SK-N-SH (cell line): ENCODE measurements at regions not wholly inside any gene's neighbourhood (a gene's known extent, or its start where the extent isn't known, plus 50 kb on each side); places are given as distances from the start of the nearest gene placed in this dataset.

Source experiments
- CTCF ChIA-PET: fragments of 300-600, 350-600 bp; formaldehyde crosslinking; extraction: SDS; loops from one replicate; lab custom pipeline; 2021; lab: Yijun Ruan, JAX
- POLR2A ChIA-PET: fragments of 350-600 bp; sonication (Branson Sonifier 250); formaldehyde crosslinking; extraction: SDS; loops from one replicate; lab custom pipeline; 2020; ENCODE audit warnings: antibody characterized with exemption, inconsistent platforms; lab: Yijun Ruan, JAX
- DNase-seq: peaks from one replicate; pipeline ENCODE4 v3.0.0; 2012
- H2AFZ ChIP-seq: fragments of 200-600 bp; sonication (generic); 2 replicates; pipeline ENCODE4 v1.8.1; 2016; ENCODE audit warnings: antibody characterized with exemption, mild to moderate bottlenecking, low read depth
- H3F3A ChIP-seq: fragments of 200-600 bp; sonication (generic); replicated peaks from 2 replicates; pipeline ENCODE3; 2016; ENCODE audit warnings: antibody characterized with exemption, mild to moderate bottlenecking; ENCODE audit not compliant: insufficient read depth
- H3K27ac ChIP-seq, 2 experiments: fragments of 200-500 bp in 1 of 2; fragments of 200-600 bp in 1 of 2; sonication (Bioruptor generic) in 1 of 2; sonication (generic), shearing (Covaris generic) in 1 of 2; 2 replicates each; pipeline versions ENCODE4 v1.5.1 to v1.6.1; 2014 to 2016; ENCODE audit warnings: low read depth in 2 of 2, inconsistent platforms in 1 of 2, low read length in 1 of 2, mild to moderate bottlenecking in 1 of 2, mixed read lengths in 1 of 2
- H3K27me3 ChIP-seq: fragments of 200-600 bp; sonication (generic), shearing (Covaris generic); 2 replicates; pipeline ENCODE4 v1.6.1; 2016; ENCODE audit warnings: mixed run types; ENCODE audit not compliant: insufficient read depth
- H3K36me3 ChIP-seq, 2 experiments: fragments of 200-500 bp in 1 of 2; fragments of 200-600 bp in 1 of 2; sonication (Bioruptor generic) in 1 of 2; sonication (generic) in 1 of 2; replicated peaks in 1 of 2; 2 replicates each; pipeline versions ENCODE3 to v1.5.1; 2014 to 2016; ENCODE audit warnings: low read length in 1 of 2, mild to moderate bottlenecking in 1 of 2; ENCODE audit not compliant: insufficient read depth in 2 of 2, control insufficient read depth in 1 of 2
- H3K4me1 ChIP-seq, 2 experiments: fragments of 200-500 bp in 1 of 2; fragments of 200-600 bp in 1 of 2; sonication (Bioruptor generic) in 1 of 2; sonication (generic), shearing (Covaris generic) in 1 of 2; 2 replicates each; pipeline versions ENCODE4 v1.5.1 to v1.6.1; 2014 to 2016; ENCODE audit warnings: low read depth in 1 of 2, low read length in 1 of 2, mixed run types in 1 of 2; ENCODE audit not compliant: insufficient read depth in 2 of 2, control insufficient read depth in 1 of 2
- H3K4me2 ChIP-seq: fragments of 200-600 bp; sonication (generic), shearing (Covaris generic); 2 replicates; pipeline ENCODE4 v1.6.1; 2017; ENCODE audit warnings: mixed run types
- H3K4me3 ChIP-seq, 2 experiments: fragments of 200-500 bp in 1 of 2; fragments of 200-600 bp in 1 of 2; sonication (Bioruptor generic) in 1 of 2; sonication (generic), shearing (Covaris generic) in 1 of 2; 2 replicates each; pipeline versions ENCODE4 v1.5.1 to v1.8.1; 2014 to 2016; ENCODE audit warnings: low read depth in 2 of 2, inconsistent platforms in 1 of 2, low read length in 1 of 2, mild to moderate bottlenecking in 1 of 2, mixed read lengths in 1 of 2, moderate library complexity in 1 of 2
- H3K79me2 ChIP-seq: fragments of 200-600 bp; sonication (generic); 2 replicates; pipeline ENCODE4 v1.8.1; 2017; ENCODE audit warnings: mild to moderate bottlenecking; ENCODE audit not compliant: insufficient read depth
- H3K9ac ChIP-seq: fragments of 200-600 bp; sonication (generic); 2 replicates; pipeline ENCODE4 v1.6.1; 2017; ENCODE audit warnings: mixed run types
- H3K9me2 ChIP-seq: fragments of 200-600 bp; sonication (generic); 2 replicates; pipeline ENCODE4 v1.6.1; 2017; ENCODE audit warnings: mixed run types
- H3K9me3 ChIP-seq: fragments of 200-600 bp; sonication (generic); 2 replicates; pipeline ENCODE4 v1.6.1; 2017; ENCODE audit warnings: mixed run types, mild to moderate bottlenecking, moderate library complexity
- H4K20me1 ChIP-seq: fragments of 200-600 bp; sonication (generic); 2 replicates; pipeline ENCODE4 v1.6.1; 2017; ENCODE audit warnings: mild to moderate bottlenecking, mixed run types; ENCODE audit not compliant: insufficient read depth
- CHD2 ChIP-seq: fragments of 150-350 bp; IDR thresholded peaks from 2 replicates; pipeline ENCODE4 v1.6.1; 2018; ENCODE audit warnings: low read length; ENCODE audit not compliant: partially characterized antibody
- EP300 ChIP-seq, 2 experiments: IDR thresholded peaks; 2 replicates each; pipeline versions ENCODE4 v1.4.0 to v1.6.1; 2012; ENCODE audit warnings: borderline replicate concordance in 1 of 2, low read depth in 1 of 2, low read length in 1 of 2
- EZH2phosphoT487 ChIP-seq: fragments of 200-600 bp; sonication (generic); IDR thresholded peaks from 2 replicates; pipeline ENCODE4 v1.6.1; 2017; ENCODE audit warnings: low read depth, mixed run types, mild to moderate bottlenecking, antibody characterized with exemption, moderate library complexity, borderline replicate concordance
- FOXM1 ChIP-seq: IDR thresholded peaks from 2 replicates; pipeline ENCODE4 v1.4.0; 2012; ENCODE audit warnings: low read depth, mild to moderate bottlenecking
- GABPA ChIP-seq: IDR thresholded peaks from 2 replicates; pipeline ENCODE4 v1.4.0; 2012; ENCODE audit warnings: low read depth, mild to moderate bottlenecking
- GATA2 ChIP-seq: sonication (generic); formaldehyde crosslinking; IDR thresholded peaks from 2 replicates; pipeline ENCODE4 v1.5.0; 2020; ENCODE audit warnings: mild to moderate bottlenecking, missing genetic modification reagents
- JUND ChIP-seq: IDR thresholded peaks from 2 replicates; pipeline ENCODE4 v1.4.0; 2012
- NFIC ChIP-seq: IDR thresholded peaks from 2 replicates; pipeline ENCODE4 v1.4.0; 2012; ENCODE audit warnings: borderline replicate concordance
- NRF1 ChIP-seq: IDR thresholded peaks from 2 replicates; pipeline ENCODE4 v1.6.1; 2012; ENCODE audit warnings: low read depth, mild to moderate bottlenecking, low read length
- RAD21 ChIP-seq: IDR thresholded peaks from 2 replicates; pipeline ENCODE4 v1.6.1; 2012; ENCODE audit warnings: mild to moderate bottlenecking, low read length
- RCOR1 ChIP-seq: fragments of 150-350 bp; IDR thresholded peaks from 2 replicates; pipeline ENCODE4 v1.6.1; 2017; ENCODE audit warnings: antibody characterized with exemption, low read length
- RXRA ChIP-seq: IDR thresholded peaks from 2 replicates; pipeline ENCODE4 v1.4.0; 2012; ENCODE audit warnings: low read depth, mild to moderate bottlenecking, borderline replicate concordance
- TEAD4 ChIP-seq: IDR thresholded peaks from 2 replicates; pipeline ENCODE4 v1.4.0; 2012; ENCODE audit warnings: mild to moderate bottlenecking, borderline replicate concordance; ENCODE audit not compliant: insufficient read depth
- TF ChIP-seq, protein P1 (sequence below): fragments of 150-350 bp; IDR thresholded peaks from 2 replicates; pipeline ENCODE4 v1.6.1; 2016; ENCODE audit warnings: mild to moderate bottlenecking, low read depth, low read length
- TF ChIP-seq, protein P2 (sequence below): fragments of 150-350 bp; IDR thresholded peaks from 2 replicates; pipeline ENCODE4 v1.6.1; 2017; ENCODE audit warnings: antibody characterized with exemption, low read length, low read depth, borderline replicate concordance
- TF ChIP-seq, protein P3 (sequence below): IDR thresholded peaks from 2 replicates; pipeline ENCODE4 v1.6.1; 2012; ENCODE audit warnings: mild to moderate bottlenecking, low read depth, low read length, moderate library complexity
- TF ChIP-seq, protein P4 (sequence below): IDR thresholded peaks from 2 replicates; pipeline ENCODE4; 2012
- TF ChIP-seq, protein P5 (sequence below): IDR thresholded peaks from 2 replicates; pipeline ENCODE4 v1.4.0; 2012; ENCODE audit warnings: low read depth, borderline replicate concordance
- TF ChIP-seq, protein P6 (sequence below): IDR thresholded peaks from 2 replicates; pipeline ENCODE4 v1.4.0; 2012; ENCODE audit warnings: low read depth

DNA sequence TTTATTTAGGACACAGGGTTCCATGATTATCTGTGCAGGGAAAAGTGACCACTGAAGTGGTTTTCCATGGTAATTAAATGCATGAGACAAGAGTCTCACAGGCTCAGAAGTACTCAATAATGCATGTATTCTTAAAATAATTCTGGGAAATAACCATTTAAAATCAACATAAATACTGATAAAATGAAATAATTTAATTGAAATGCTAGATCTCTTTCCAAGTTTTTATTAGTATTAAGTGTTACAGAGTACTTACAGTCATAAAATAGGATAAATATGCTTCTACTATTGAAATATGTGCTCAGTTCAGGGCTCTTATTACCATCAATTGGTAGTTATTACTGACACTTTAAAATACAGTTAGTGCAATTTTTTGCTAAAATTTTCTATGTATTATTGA is 916.0 kb upstream of the GJE1 start:
- no peaks in the 10 kb centered on the region; the same call in 1 of the 2 replicates for H3K27me3 ChIP-seq
- H3K79me2 ChIP-seq = no peaks in the 10 kb centered on the region
- no peaks in the 10 kb centered on the region for H3K4me1 ChIP-seq
- H4K20me1 ChIP-seq = no peaks in the 10 kb centered on the region
- POLR2A ChIA-PET = no interaction called here
- H3K36me3 ChIP-seq = no peaks in the 10 kb centered on the region
- TF ChIP-seq GABPA (no peak), EP300 (IDR thresholded peaks at IDR 0.05; ENCODE audit: borderline replicate concordance in 1 of 2, low read depth in 1 of 2, low read length in 1 of 2) (no peak), GATA2 (CRISPR knock-in tag) (no peak), CHD2 (no peak), RAD21 (no peak), NRF1 (no peak), JUND (no peak), FOXM1 (no peak), RCOR1 (no peak), TEAD4 (no peak), EZH2phosphoT487 (no peak), RXRA (no peak), NFIC (no peak)
- TF ChIP-seq, protein P1, sequence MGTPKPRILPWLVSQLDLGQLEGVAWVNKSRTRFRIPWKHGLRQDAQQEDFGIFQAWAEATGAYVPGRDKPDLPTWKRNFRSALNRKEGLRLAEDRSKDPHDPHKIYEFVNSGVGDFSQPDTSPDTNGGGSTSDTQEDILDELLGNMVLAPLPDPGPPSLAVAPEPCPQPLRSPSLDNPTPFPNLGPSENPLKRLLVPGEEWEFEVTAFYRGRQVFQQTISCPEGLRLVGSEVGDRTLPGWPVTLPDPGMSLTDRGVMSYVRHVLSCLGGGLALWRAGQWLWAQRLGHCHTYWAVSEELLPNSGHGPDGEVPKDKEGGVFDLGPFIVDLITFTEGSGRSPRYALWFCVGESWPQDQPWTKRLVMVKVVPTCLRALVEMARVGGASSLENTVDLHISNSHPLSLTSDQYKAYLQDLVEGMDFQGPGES = no peak
- TF ChIP-seq, protein P2, sequence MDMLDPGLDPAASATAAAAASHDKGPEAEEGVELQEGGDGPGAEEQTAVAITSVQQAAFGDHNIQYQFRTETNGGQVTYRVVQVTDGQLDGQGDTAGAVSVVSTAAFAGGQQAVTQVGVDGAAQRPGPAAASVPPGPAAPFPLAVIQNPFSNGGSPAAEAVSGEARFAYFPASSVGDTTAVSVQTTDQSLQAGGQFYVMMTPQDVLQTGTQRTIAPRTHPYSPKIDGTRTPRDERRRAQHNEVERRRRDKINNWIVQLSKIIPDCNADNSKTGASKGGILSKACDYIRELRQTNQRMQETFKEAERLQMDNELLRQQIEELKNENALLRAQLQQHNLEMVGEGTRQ = no peak
- TF ChIP-seq, protein P3, sequence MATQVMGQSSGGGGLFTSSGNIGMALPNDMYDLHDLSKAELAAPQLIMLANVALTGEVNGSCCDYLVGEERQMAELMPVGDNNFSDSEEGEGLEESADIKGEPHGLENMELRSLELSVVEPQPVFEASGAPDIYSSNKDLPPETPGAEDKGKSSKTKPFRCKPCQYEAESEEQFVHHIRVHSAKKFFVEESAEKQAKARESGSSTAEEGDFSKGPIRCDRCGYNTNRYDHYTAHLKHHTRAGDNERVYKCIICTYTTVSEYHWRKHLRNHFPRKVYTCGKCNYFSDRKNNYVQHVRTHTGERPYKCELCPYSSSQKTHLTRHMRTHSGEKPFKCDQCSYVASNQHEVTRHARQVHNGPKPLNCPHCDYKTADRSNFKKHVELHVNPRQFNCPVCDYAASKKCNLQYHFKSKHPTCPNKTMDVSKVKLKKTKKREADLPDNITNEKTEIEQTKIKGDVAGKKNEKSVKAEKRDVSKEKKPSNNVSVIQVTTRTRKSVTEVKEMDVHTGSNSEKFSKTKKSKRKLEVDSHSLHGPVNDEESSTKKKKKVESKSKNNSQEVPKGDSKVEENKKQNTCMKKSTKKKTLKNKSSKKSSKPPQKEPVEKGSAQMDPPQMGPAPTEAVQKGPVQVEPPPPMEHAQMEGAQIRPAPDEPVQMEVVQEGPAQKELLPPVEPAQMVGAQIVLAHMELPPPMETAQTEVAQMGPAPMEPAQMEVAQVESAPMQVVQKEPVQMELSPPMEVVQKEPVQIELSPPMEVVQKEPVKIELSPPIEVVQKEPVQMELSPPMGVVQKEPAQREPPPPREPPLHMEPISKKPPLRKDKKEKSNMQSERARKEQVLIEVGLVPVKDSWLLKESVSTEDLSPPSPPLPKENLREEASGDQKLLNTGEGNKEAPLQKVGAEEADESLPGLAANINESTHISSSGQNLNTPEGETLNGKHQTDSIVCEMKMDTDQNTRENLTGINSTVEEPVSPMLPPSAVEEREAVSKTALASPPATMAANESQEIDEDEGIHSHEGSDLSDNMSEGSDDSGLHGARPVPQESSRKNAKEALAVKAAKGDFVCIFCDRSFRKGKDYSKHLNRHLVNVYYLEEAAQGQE = no peak
- TF ChIP-seq, protein P4, sequence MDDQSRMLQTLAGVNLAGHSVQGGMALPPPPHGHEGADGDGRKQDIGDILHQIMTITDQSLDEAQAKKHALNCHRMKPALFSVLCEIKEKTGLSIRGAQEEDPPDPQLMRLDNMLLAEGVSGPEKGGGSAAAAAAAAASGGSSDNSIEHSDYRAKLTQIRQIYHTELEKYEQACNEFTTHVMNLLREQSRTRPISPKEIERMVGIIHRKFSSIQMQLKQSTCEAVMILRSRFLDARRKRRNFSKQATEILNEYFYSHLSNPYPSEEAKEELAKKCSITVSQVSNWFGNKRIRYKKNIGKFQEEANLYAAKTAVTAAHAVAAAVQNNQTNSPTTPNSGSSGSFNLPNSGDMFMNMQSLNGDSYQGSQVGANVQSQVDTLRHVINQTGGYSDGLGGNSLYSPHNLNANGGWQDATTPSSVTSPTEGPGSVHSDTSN = no peak
- TF ChIP-seq, protein P5, sequence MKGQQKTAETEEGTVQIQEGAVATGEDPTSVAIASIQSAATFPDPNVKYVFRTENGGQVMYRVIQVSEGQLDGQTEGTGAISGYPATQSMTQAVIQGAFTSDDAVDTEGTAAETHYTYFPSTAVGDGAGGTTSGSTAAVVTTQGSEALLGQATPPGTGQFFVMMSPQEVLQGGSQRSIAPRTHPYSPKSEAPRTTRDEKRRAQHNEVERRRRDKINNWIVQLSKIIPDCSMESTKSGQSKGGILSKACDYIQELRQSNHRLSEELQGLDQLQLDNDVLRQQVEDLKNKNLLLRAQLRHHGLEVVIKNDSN = no peak
- TF ChIP-seq, protein P6, sequence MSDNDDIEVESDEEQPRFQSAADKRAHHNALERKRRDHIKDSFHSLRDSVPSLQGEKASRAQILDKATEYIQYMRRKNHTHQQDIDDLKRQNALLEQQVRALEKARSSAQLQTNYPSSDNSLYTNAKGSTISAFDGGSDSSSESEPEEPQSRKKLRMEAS = no peak
- TF ChIP-seq, all 33 proteins: peak for 0
- no peak overlapping the region for H2AFZ ChIP-seq
- H3F3A ChIP-seq = no peaks in the 10 kb centered on the region
- H3K4me2 ChIP-seq = no peak overlapping the region
- CTCF ChIA-PET = no interaction called here
- H3K27ac ChIP-seq = no peak overlapping the region
- H3K9ac ChIP-seq = no peak overlapping the region
- H3K4me3 ChIP-seq = no peak overlapping the region
- no peaks in the 10 kb centered on the region for H3K9me2 ChIP-seq
- DNase-seq = no peak
- no peaks in the 10 kb centered on the region for H3K9me3 ChIP-seq
